Loucy (cell line): ENCODE measurements at regions not wholly inside any gene's neighbourhood (a gene's known extent, or its start where the extent isn't known, plus 50 kb on each side); places are given as distances from the start of the nearest gene placed in this dataset.

ENCODE experiments used
- EZH2phosphoT487 ChIP-seq: fragments of 200-600 bp; IDR thresholded peaks from 2 replicates; pipeline ENCODE4 v1.6.1; 2018; ENCODE audit warnings: antibody characterized with exemption, mild to moderate bottlenecking, moderate library complexity, borderline replicate concordance
- TF ChIP-seq, protein P1 (sequence below): fragments of 200-600 bp; sonication (generic); conservative IDR thresholded peaks from 2 replicates; pipeline ENCODE4 v1.5.1; 2014; ENCODE audit warnings: mild to moderate bottlenecking, antibody characterized with exemption, low read length

DNA sequence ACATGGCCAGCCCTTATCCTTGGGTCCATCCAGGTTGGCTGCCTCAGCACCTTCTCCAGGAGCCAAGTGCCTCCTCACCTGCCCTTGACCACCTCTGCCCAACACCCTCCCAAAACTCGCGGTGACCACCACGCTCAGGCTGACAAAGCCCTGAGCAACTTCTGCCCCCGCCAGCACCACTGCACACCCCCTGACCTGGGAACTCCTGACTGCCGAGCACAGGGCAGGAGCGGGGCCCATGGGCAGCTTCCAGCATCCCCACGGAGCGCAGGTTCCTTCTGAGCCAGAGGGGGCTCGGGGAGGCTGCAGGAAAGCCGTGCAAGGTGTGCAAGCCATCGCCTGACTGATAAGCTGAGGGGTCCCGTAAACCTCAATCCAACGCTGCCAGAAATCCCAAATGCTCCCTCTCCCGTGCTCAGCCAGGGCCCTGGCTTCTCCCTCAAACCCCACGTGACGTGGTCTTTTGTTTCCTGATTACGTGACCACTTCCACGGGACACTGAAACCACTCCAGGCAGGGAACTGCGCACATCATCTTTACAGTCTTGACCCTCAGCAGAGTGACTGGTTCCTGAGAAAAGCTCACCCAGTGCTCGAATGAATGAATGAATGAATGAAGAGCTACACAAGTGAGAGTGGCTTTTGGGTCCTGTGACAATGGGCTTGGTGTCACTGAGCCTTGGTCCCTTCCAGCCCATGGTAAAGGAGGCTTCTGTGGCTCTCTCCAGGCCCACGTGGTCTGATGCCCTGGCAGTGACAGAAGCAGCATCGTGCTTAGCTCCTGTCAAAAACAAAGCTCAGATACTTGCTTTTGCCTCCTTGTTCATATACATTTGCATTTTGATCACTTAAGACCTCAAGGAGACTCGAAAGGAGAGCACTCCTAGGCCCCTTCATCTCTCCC lies 249.8 kb upstream of the PPP2R2D start:
- TF ChIP-seq, protein P1, sequence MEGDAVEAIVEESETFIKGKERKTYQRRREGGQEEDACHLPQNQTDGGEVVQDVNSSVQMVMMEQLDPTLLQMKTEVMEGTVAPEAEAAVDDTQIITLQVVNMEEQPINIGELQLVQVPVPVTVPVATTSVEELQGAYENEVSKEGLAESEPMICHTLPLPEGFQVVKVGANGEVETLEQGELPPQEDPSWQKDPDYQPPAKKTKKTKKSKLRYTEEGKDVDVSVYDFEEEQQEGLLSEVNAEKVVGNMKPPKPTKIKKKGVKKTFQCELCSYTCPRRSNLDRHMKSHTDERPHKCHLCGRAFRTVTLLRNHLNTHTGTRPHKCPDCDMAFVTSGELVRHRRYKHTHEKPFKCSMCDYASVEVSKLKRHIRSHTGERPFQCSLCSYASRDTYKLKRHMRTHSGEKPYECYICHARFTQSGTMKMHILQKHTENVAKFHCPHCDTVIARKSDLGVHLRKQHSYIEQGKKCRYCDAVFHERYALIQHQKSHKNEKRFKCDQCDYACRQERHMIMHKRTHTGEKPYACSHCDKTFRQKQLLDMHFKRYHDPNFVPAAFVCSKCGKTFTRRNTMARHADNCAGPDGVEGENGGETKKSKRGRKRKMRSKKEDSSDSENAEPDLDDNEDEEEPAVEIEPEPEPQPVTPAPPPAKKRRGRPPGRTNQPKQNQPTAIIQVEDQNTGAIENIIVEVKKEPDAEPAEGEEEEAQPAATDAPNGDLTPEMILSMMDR, result no peak
- no peak for TF ChIP-seq EZH2phosphoT487
